ENCODE measurements at regions not wholly inside any gene's neighbourhood (a gene's known extent, or its start where the extent isn't known, plus 50 kb on each side); places are given as distances from the start of the nearest gene placed in this dataset.

DNA sequence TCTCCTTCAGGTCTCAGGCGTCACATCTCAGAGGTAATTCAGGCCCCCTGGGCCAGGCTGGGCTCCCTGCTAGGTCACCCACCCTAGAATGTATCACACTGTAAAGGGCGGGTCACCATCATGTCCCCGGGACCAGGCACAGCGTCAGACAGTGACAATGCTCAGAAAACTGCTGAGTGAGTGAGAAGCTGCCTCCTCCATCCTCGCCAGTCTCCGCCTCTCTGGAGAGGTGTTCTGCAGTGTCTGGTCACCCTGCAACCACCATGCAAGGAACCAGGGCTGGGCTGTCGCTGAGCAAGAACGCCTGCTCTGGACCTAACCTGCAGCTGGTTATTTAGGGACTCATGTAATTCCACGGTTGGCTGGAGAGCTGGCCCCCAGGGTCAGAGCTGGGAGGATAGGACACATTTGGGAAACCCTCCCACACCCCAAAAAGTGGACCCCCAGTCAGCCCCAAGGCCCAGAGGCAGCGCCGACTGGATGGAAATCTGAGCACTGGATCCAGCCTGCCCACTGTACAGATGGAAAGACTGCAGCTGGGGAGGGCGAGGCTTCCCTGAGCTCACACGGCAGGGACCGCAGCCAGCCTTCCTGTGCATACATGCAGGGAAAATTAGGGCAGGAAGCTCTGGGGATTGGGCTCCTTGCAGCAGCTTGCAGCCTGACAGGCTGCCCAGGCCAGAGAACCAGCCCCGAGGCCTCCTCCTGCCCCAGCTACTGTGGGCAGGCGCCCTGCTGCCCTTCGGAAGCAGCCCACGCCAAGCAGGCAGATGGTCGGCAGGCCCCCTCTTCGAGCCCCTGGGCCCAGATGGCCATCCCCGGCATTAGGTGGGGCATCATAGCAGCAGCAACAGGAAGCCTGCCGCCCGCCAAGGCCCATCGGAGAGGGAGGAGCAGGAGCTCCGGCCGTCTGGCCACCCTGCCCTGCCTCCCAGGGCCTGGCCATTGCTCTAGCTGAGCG is 105.4 kb upstream of the ZMIZ1 start:
- intact Hi-C loops (cut with micrococcal nuclease), result no loop called here
- H3K27ac ChIP-seq (replicated peaks), result peak overlapping the region; percentile 61
- no peaks in the 10 kb centered on the region for H3K36me3 ChIP-seq
- H3K9me3 ChIP-seq (replicated peaks), result no peaks in the 10 kb centered on the region
- peak; percentile 41 for DNase-seq
- H3K4me1 ChIP-seq, result peaks cover 41% of the 10 kb centered on the region
- TF ChIP-seq, protein P1, sequence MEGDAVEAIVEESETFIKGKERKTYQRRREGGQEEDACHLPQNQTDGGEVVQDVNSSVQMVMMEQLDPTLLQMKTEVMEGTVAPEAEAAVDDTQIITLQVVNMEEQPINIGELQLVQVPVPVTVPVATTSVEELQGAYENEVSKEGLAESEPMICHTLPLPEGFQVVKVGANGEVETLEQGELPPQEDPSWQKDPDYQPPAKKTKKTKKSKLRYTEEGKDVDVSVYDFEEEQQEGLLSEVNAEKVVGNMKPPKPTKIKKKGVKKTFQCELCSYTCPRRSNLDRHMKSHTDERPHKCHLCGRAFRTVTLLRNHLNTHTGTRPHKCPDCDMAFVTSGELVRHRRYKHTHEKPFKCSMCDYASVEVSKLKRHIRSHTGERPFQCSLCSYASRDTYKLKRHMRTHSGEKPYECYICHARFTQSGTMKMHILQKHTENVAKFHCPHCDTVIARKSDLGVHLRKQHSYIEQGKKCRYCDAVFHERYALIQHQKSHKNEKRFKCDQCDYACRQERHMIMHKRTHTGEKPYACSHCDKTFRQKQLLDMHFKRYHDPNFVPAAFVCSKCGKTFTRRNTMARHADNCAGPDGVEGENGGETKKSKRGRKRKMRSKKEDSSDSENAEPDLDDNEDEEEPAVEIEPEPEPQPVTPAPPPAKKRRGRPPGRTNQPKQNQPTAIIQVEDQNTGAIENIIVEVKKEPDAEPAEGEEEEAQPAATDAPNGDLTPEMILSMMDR (IDR thresholded peaks at IDR 0.05; ENCODE audit: borderline replicate concordance), result no peak
- no peaks in the 10 kb centered on the region for H3K27me3 ChIP-seq (ENCODE audit: low read depth)
- H3K4me3 ChIP-seq, result no peak overlapping the region

DNA sequence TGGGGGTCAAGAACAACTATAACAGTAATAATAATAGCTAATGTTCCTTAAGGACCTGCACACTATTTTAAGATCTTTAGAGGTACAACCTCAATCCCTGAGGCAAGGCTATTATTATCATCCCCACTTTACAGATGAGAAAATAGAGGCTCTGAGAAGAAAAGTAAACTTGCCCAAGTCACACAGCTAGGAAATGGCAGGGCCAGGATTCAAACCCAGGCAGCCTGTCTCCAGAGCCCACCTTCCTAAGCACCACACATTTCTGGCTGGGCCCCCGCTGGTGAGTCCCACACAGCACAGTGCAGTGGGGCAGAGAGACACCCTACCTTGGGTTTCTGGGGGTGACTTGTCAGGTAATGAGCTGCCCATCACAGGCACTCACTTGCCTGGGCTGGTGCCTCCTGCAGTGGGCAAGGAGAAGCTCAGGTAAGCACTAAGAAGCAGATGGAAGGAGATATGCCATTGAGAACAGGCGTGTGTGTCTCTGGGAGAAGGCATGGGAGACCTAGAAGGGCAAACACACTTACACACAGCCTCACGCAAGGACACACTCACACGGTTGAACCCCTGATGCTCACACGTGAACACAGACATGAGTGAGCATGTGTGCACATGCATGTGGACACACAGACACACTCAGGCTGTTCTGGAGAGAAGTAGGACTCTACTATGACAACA is 104.4 kb upstream of the ZMIZ1 start:
- no peaks in the 10 kb centered on the region for H3K9me3 ChIP-seq (replicated peaks)
- no peaks in the 10 kb centered on the region for H3K36me3 ChIP-seq
- DNase-seq, result no peak
- H3K27me3 ChIP-seq (ENCODE audit: low read depth), result no peaks in the 10 kb centered on the region
- H3K4me3 ChIP-seq, result no peak overlapping the region
- peaks cover 41% of the 10 kb centered on the region for H3K4me1 ChIP-seq
- TF ChIP-seq, protein P1 (IDR thresholded peaks at IDR 0.05; ENCODE audit: borderline replicate concordance), result no peak
- intact Hi-C loops (cut with micrococcal nuclease), result no loop called here
- H3K27ac ChIP-seq (replicated peaks), result peak overlapping the region; percentile 61

DNA sequence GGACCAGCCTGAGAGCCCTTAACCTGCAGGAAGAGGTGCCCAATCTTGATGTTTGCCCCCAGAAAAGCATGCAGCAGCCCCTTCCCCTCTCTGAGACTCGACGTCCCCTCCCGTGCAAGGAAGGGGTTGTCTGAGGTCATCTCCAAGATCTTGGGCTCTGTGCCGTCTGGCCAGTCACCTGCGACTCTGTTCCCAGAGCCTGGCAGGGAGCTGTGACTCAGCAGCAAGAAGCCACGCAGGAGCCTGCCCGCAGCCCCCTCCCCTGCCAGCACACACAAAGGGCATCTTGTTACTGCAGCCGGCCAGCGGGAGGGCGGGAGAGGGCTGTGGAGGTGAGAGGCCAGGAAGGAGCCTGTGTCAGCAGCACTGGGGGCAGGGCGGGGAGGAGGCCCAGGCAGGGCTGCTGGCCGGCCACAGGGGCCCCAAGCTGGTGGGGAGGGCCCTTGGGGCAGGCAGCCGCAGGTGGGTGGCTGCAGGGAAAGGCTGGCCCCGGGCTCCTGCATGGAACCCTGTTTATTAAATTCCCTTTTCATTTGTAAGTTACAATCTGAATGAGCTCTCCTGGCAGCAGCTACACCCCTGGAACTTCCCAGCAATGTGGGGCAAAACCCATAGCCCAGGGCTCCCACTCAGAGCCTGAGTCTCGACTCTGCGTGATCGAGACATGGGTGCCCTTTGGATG is 103.7 kb upstream of the ZMIZ1 start:
- intact Hi-C loops (cut with micrococcal nuclease), result no loop called here
- Histone ChIP-seq H3K9me3 (replicated peaks) (no peaks in the 10 kb centered on the region), H3K27ac (replicated peaks) (no peak overlapping the region), H3K4me3 (no peak overlapping the region), H3K36me3 (no peaks in the 10 kb centered on the region), H3K27me3 (ENCODE audit: low read depth) (no peaks in the 10 kb centered on the region), H3K4me1 (peaks cover 37% of the 10 kb centered on the region)
- DNase-seq, result peak; percentile 25
- TF ChIP-seq, protein P1 (IDR thresholded peaks at IDR 0.05; ENCODE audit: borderline replicate concordance), result no peak

DNA sequence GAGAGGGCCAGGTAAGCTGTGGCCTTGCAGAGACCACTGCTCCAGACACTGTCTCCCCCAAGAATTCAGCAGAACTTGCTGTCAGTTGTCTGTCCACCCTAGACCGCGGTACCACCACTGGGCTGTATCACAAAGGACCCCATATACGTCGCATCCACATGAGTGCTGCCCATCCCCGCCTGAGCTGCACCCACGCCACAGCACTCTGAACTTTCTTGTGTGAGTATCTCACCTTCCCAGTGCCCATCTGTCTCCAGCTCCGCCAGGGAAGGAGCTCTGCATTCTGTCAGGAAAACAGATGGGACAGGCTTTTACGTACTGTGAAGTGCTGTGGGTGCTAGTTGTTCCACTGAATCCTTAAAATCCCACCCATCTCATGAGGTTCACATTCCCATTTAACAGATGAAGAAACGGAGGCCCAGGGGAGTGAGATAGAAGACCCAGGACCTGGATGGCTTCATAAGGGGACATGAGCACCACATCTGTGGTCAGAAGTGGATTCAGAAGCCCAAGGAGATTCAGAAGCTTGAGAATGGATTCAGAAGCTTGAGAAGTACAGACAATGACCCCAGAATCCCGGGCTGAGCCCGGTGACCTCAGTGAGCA is 102.5 kb upstream of the ZMIZ1 start:
- intact Hi-C loops (cut with micrococcal nuclease), result no loop called here
- Histone ChIP-seq H3K27me3 (ENCODE audit: low read depth) (no peaks in the 10 kb centered on the region), H3K4me3 (no peak overlapping the region), H3K4me1 (peaks cover 25% of the 10 kb centered on the region), H3K36me3 (no peaks in the 10 kb centered on the region), H3K27ac (replicated peaks) (no peak overlapping the region), H3K9me3 (replicated peaks) (no peaks in the 10 kb centered on the region)
- TF ChIP-seq, protein P1 (IDR thresholded peaks at IDR 0.05; ENCODE audit: borderline replicate concordance), result no peak
- no peak for DNase-seq

DNA sequence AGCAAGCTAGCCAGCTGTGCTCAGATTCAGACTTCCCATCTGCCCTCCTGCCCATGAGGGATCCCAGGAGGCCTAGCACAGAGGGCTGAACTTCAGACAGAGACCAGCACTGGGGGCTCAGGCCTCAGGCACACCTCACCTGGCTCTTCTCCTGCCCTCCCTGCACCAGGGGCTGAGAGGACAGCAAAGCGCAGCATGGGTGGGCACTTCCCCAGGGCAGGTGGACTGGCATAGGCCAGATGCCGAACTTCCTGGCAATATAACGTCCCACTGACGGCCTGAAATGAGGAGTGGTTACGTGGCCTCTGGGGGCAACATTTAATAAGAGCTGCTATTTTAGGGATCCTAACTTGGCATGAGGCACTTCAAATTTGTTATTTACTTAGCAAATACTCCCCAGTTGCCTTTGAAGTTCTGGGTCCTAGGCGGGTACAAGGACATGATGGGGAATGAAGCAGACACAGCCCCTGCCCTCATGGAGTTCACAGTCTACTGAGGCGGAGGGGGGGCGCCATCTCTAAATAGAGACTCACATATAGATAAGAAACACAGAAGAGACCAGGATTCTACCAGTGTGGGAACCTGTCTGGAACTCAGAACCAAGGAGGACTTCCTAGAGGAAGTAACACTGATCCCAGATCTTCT is 101.8 kb upstream of the ZMIZ1 start:
- TF ChIP-seq, protein P1 (IDR thresholded peaks at IDR 0.05; ENCODE audit: borderline replicate concordance), result no peak
- no peak overlapping the region for H3K4me3 ChIP-seq
- intact Hi-C loops (cut with micrococcal nuclease), result no loop called here
- no peaks in the 10 kb centered on the region for H3K27me3 ChIP-seq (ENCODE audit: low read depth)
- no peak overlapping the region for H3K27ac ChIP-seq (replicated peaks)
- DNase-seq, result no peak
- H3K4me1 ChIP-seq, result peaks cover 26% of the 10 kb centered on the region
- H3K9me3 ChIP-seq (replicated peaks), result no peaks in the 10 kb centered on the region
- H3K36me3 ChIP-seq, result no peaks in the 10 kb centered on the region
